Nephron progenitor cell (in vitro differentiated cells): ENCODE measurements at regions not wholly inside any gene's neighbourhood (a gene's known extent, or its start where the extent isn't known, plus 50 kb on each side); places are given as distances from the start of the nearest gene placed in this dataset.

ENCODE experiments used
- DNase-seq: peaks from one replicate; pipeline ENCODE4 v3.0.0; 2021
- H3K27ac Mint-ChIP-seq: 2 replicates; pipeline ENCODE4 v1.8.0; 2021; ENCODE audit warnings: mild to moderate bottlenecking, moderate library complexity, mixed read lengths
- H3K27me3 Mint-ChIP-seq: 2 replicates; pipeline ENCODE4 v1.8.0; 2021; ENCODE audit warnings: mild to moderate bottlenecking, low read depth, mixed read lengths; ENCODE audit not compliant: poor library complexity
- H3K36me3 Mint-ChIP-seq: 2 replicates; pipeline ENCODE4 v1.8.0; 2021; ENCODE audit warnings: low read depth, mixed read lengths
- H3K4me1 Mint-ChIP-seq: 2 replicates; pipeline ENCODE4 v1.8.0; 2021; ENCODE audit warnings: mixed read lengths
- H3K4me3 Mint-ChIP-seq: 2 replicates; pipeline ENCODE4 v1.8.0; 2021; ENCODE audit warnings: mild to moderate bottlenecking, moderate library complexity, mixed read lengths
- H3K9me3 Mint-ChIP-seq: 2 replicates; pipeline ENCODE4 v1.8.0; 2021; ENCODE audit warnings: mild to moderate bottlenecking, moderate library complexity, mixed read lengths
- CTCF ChIP-seq: fragments of 200-600 bp; sonication (generic); IDR thresholded peaks from 2 replicates; pipeline ENCODE4 v1.5.0; 2021; ENCODE audit warnings: antibody characterized with exemption

- no peak overlapping the region for H3K4me3 Mint-ChIP-seq
- H3K27ac Mint-ChIP-seq: no peak overlapping the region
- no peak for TF ChIP-seq CTCF
- peaks cover 5% of the 10 kb centered on the region for H3K9me3 Mint-ChIP-seq
- no peaks in the 10 kb centered on the region for H3K36me3 Mint-ChIP-seq
- no peak for DNase-seq
- no peaks in the 10 kb centered on the region for H3K4me1 Mint-ChIP-seq
- no peaks in the 10 kb centered on the region for H3K27me3 Mint-ChIP-seq
Observed at GRCh38 chr15:95142531-95142930, 911.2 kb downstream of the MCTP2 start.

DNA sequence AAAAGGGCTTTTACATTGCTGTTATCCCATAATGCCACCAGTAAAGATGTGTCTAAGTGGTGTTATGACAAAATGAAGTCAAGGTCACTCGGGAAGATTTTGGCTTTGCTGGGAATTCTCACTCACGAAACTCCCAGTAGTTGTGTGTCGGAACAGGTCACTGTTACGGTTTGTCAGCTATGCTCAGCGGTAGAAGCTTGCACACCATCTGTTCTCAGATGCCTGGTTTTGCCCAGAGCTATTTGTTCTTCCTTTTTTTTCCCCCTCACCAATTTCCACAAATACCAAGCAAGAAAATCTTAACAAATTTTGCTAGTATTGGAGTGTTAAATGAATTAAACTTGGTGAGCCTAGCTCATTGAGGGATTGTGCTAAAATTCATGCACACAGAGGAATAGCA is 915.1 kb downstream of the MCTP2 start:
- TF ChIP-seq CTCF: no peak
- Mint-ChIP-seq H3K27me3 (no peaks in the 10 kb centered on the region), H3K27ac (no peak overlapping the region), H3K9me3 (peaks cover 7% of the 10 kb centered on the region), H3K4me1 (peaks cover 11% of the 10 kb centered on the region), H3K36me3 (no peaks in the 10 kb centered on the region), H3K4me3 (no peak overlapping the region)
- DNase-seq: no peak

DNA sequence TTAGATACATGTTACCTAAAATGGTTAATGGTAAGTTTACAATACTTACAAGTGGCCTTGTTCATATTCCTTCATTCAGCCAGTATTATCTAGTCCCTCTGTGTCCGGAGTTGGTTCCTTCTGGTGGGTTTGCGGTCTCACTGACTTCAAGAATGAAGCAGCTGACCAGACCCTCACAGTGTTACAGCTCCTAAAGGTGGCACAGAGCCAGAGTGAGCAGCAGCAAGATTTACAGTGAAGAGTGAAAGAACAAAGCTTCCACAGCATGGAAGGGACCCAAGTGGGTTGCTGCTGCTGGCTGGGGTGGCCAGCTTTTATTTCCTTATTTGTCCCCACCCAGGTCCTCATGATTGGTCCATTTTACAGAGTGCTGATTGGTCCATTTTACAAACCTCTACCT is 916.8 kb downstream of the MCTP2 start:
- Mint-ChIP-seq H3K36me3 (peaks cover 6% of the 10 kb centered on the region), H3K9me3 (peaks cover 16% of the 10 kb centered on the region), H3K4me3 (no peak overlapping the region), H3K27ac (no peak overlapping the region), H3K27me3 (no peaks in the 10 kb centered on the region), H3K4me1 (peaks cover 11% of the 10 kb centered on the region)
- no peak for DNase-seq
- no peak for TF ChIP-seq CTCF

DNA sequence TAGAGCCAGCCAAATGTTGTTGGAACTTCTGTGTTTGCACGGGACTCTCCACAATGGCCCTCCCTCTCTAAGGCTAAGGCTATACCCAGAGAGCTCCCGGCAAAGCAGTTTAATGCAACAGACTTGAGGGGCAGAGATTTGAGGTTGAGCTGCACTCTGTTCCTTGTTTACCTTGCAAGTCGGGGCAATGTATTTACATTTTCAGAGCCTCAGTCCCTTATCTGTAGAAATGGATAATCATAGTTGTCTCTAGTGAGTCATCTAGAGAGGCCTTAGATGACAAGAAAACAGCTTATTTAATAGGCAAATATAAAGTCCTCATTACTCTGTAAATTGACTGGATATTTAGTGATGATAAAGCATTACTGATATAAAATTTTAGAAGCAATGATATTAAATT is 917.7 kb downstream of the MCTP2 start:
- DNase-seq: no peak
- H3K27ac Mint-ChIP-seq: no peak overlapping the region
- H3K4me1 Mint-ChIP-seq: peaks cover 11% of the 10 kb centered on the region
- no peaks in the 10 kb centered on the region for H3K27me3 Mint-ChIP-seq
- H3K36me3 Mint-ChIP-seq: peaks cover 14% of the 10 kb centered on the region
- no peak overlapping the region for H3K4me3 Mint-ChIP-seq
- no peak for TF ChIP-seq CTCF
- H3K9me3 Mint-ChIP-seq: peaks cover 24% of the 10 kb centered on the region

DNA sequence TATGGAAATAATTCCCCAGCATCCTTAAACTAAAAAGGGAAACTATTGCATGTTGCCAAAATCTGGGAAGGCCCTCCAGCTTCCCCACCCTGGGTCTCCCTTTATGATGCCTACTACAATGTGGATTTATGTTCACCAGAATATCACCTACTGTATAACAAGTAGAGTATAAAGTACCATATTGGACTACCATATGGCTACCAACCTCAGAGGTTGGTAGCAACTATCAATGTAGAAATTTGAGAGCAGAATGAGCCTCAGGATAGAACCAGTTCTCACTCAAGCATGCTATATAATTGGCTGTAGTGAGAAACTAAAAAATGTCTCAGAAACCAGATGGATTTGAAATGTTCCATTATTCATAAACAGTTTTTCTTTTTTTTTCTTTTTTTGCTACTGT is 918.4 kb downstream of the MCTP2 start:
- Mint-ChIP-seq H3K27me3 (no peaks in the 10 kb centered on the region), H3K36me3 (peaks cover 15% of the 10 kb centered on the region), H3K27ac (no peak overlapping the region), H3K9me3 (peaks cover 31% of the 10 kb centered on the region), H3K4me3 (no peak overlapping the region), H3K4me1 (peaks cover 11% of the 10 kb centered on the region)
- DNase-seq: no peak
- no peak for TF ChIP-seq CTCF

- no peak for DNase-seq
- Mint-ChIP-seq H3K27me3 (no peaks in the 10 kb centered on the region), H3K4me1 (peaks cover 11% of the 10 kb centered on the region), H3K27ac (no peak overlapping the region), H3K36me3 (peaks cover 19% of the 10 kb centered on the region), H3K4me3 (no peak overlapping the region), H3K9me3 (peaks cover 38% of the 10 kb centered on the region)
- TF ChIP-seq CTCF: no peak
Observed at GRCh38 chr15:95150466-95150865, 919.1 kb downstream of the MCTP2 start.
